ENCODE measurements at regions not wholly inside any gene's neighbourhood (a gene's known extent, or its start where the extent isn't known, plus 50 kb on each side); places are given as distances from the start of the nearest gene placed in this dataset.

DNA sequence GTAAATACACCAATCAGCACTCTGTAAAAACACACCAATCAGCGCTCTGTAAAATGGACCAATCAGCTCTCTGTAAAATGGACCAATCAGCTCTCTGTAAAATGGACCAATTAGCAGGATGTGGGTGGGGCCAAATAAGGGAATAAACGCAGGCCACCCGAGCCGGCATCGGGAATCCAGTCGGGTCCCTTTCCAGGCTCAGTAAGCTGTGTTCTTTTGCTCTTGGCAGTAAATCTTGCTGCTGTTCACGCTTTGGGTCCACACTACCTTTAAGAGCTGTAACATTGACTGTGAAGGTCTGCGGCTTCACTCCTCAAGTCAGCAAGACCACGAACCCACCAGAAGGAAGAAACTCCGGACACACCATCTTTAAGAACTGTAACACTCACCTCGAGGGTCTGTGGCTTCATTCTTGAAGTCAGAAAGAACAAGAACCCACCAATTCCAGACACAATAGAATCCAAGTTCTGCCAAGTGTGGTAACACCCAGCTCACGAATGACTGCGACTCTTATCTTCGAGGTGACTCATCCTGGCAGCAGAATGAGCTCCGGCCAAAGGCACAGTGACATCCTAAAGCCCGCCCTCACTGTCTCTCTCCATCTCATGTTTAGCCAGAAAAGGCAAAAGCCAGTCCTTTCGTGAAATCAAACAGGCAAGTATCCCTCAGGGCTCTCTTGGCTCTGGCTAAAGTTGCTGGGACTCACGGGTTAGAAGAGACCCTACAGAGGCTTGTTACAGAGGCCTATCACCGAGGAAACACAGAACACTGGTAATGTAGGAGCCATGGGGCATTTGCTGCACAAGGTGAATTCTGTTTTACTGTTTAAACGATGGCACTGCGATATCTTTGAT, 155.2 kb downstream of the FAM43A start:
- TF ChIP-seq RAD21 (IDR thresholded peaks at IDR 0.05; ENCODE audit: low read length) = no peak
- TF ChIP-seq, protein P1, sequence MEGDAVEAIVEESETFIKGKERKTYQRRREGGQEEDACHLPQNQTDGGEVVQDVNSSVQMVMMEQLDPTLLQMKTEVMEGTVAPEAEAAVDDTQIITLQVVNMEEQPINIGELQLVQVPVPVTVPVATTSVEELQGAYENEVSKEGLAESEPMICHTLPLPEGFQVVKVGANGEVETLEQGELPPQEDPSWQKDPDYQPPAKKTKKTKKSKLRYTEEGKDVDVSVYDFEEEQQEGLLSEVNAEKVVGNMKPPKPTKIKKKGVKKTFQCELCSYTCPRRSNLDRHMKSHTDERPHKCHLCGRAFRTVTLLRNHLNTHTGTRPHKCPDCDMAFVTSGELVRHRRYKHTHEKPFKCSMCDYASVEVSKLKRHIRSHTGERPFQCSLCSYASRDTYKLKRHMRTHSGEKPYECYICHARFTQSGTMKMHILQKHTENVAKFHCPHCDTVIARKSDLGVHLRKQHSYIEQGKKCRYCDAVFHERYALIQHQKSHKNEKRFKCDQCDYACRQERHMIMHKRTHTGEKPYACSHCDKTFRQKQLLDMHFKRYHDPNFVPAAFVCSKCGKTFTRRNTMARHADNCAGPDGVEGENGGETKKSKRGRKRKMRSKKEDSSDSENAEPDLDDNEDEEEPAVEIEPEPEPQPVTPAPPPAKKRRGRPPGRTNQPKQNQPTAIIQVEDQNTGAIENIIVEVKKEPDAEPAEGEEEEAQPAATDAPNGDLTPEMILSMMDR (conservative IDR thresholded peaks at IDR 0.05; ENCODE audit: low read depth, low read length) = no peak
- no peak for TF ChIP-seq POLR2A (IDR thresholded peaks at IDR 0.05; ENCODE audit: low read depth, low read length)
- no peak for TF ChIP-seq FOS (IDR thresholded peaks at IDR 0.05; ENCODE audit: low read depth, low read length)
- TF ChIP-seq SMC3 (IDR thresholded peaks at IDR 0.05; ENCODE audit: low read depth, low read length) = no peak
- TF ChIP-seq, protein P2, sequence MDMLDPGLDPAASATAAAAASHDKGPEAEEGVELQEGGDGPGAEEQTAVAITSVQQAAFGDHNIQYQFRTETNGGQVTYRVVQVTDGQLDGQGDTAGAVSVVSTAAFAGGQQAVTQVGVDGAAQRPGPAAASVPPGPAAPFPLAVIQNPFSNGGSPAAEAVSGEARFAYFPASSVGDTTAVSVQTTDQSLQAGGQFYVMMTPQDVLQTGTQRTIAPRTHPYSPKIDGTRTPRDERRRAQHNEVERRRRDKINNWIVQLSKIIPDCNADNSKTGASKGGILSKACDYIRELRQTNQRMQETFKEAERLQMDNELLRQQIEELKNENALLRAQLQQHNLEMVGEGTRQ (IDR thresholded peaks at IDR 0.05; ENCODE audit: low read depth, low read length) = no peak

Data from IMR-90 (cell line).